Endothelial cell of umbilical vein (primary cell): ENCODE measurements at regions not wholly inside any gene's neighbourhood (a gene's known extent, or its start where the extent isn't known, plus 50 kb on each side); places are given as distances from the start of the nearest gene placed in this dataset.

ENCODE experiments used
- BruUV-seq: library from RNA; stranded (reverse); fragments of 400-500 nt; replicated peaks from 2 replicates; lab custom pipeline; 2021; lab: Mats Ljungman, UMichigan
- CTCF ChIA-PET: fragments of 300-600, 350-600 bp; sonication (Branson Sonifier 250); formaldehyde crosslinking; loops from one replicate; lab custom pipeline; 2021; ENCODE audit warnings: antibody characterized with exemption, inconsistent platforms; lab: Charles Lee
- POLR2A ChIA-PET: fragments of 300-600, 350-600 bp; sonication (Branson Sonifier 250); formaldehyde crosslinking; loops from one replicate; lab custom pipeline; 2021; ENCODE audit warnings: antibody characterized with exemption, inconsistent platforms; lab: Charles Lee
- DNase-seq: peaks from one replicate; pipeline ENCODE4 v3.0.0-alpha.2; 2011; ENCODE audit warnings: low read depth, low spot score
- FAIRE-seq: peaks from 2 replicates; lab custom pipeline; 2011; peaks lifted over from hg19 to GRCh38; lab: Jason Lieb, UNC
- H2AFZ ChIP-seq: 2 replicates; pipeline ENCODE4 v1.6.0; 2012; ENCODE audit warnings: low read depth, low read length, control low read depth, inconsistent platforms
- H3K27ac ChIP-seq: 2 replicates; pipeline ENCODE4 v1.5.1; 2011; ENCODE audit warnings: low read depth, mild to moderate bottlenecking, control low read depth, low read length, moderate library complexity; ENCODE audit not compliant: insufficient read depth
- H3K27me3 ChIP-seq, 2 experiments: 2 replicates each; pipeline versions ENCODE4 v1.6.0 to v1.6.1; 2011; ENCODE audit warnings: low read length in 2 of 2, mixed read lengths in 1 of 2; ENCODE audit not compliant: control insufficient read depth in 2 of 2, insufficient read depth in 2 of 2
- H3K36me3 ChIP-seq, 2 experiments: 2 replicates in 1 of 2; 3 replicates in 1 of 2; pipeline ENCODE4 v1.5.1; 2011; ENCODE audit warnings: low read length in 2 of 2, mild to moderate bottlenecking in 1 of 2, moderate library complexity in 1 of 2; ENCODE audit not compliant: control insufficient read depth in 2 of 2, insufficient read depth in 2 of 2; ENCODE audit errors: extremely low read depth in 1 of 2
- H3K4me1 ChIP-seq: 3 replicates; pipeline ENCODE4 v1.5.1; 2011; ENCODE audit warnings: mild to moderate bottlenecking, low read length; ENCODE audit not compliant: control insufficient read depth, insufficient read depth; ENCODE audit errors: extremely low read depth
- H3K4me2 ChIP-seq: 2 replicates; pipeline ENCODE4 v1.6.1; 2011; ENCODE audit warnings: low read length, control low read depth, mixed read lengths; ENCODE audit not compliant: insufficient read depth
- H3K4me3 ChIP-seq, 3 experiments: fragments of 200-600 bp in 1 of 3; sonication (generic), shearing (Covaris generic) in 1 of 3; replicated peaks in 1 of 3; 2 replicates each; pipeline ENCODE4 v1.5.1; 2011 to 2016; ENCODE audit warnings: control low read depth in 3 of 3, low read length in 3 of 3, mild to moderate bottlenecking in 2 of 3, inconsistent platforms in 1 of 3, low read depth in 1 of 3, moderate library complexity in 1 of 3; ENCODE audit not compliant: insufficient read depth in 1 of 3
- H3K79me2 ChIP-seq: 2 replicates; pipeline ENCODE4 v1.6.0; 2012; ENCODE audit warnings: low read length, inconsistent platforms; ENCODE audit not compliant: control insufficient read depth, insufficient read depth
- H3K9ac ChIP-seq: replicated peaks from 2 replicates; pipeline ENCODE3; 2011; ENCODE audit warnings: low read length, control low read depth; ENCODE audit not compliant: insufficient read depth; ENCODE audit errors: extremely low read depth
- H3K9me1 ChIP-seq: replicated peaks from 3 replicates; pipeline ENCODE4 v1.6.0; 2011; ENCODE audit warnings: mild to moderate bottlenecking, low read length; ENCODE audit not compliant: control insufficient read depth, insufficient read depth; ENCODE audit errors: extremely low read depth
- H3K9me3 ChIP-seq: replicated peaks from 2 replicates; pipeline ENCODE4 v1.5.1; 2012; ENCODE audit warnings: low read length, inconsistent platforms; ENCODE audit not compliant: control insufficient read depth, insufficient read depth
- H4K20me1 ChIP-seq: replicated peaks from 2 replicates; pipeline ENCODE3; 2011; ENCODE audit warnings: mild to moderate bottlenecking, low read length; ENCODE audit not compliant: control insufficient read depth, insufficient read depth; ENCODE audit errors: extremely low read depth
- EZH2 ChIP-seq: IDR thresholded peaks from 2 replicates; pipeline ENCODE4 v1.6.1; 2012; ENCODE audit warnings: borderline replicate concordance, low read depth, mild to moderate bottlenecking, moderate library complexity, low read length, inconsistent platforms; ENCODE audit not compliant: severe bottlenecking
- FOS ChIP-seq: IDR thresholded peaks from 2 replicates; pipeline ENCODE4 v1.6.1; 2011; ENCODE audit warnings: mild to moderate bottlenecking, low read length, moderate library complexity, borderline replicate concordance; ENCODE audit not compliant: insufficient read depth
- GATA2 ChIP-seq: IDR thresholded peaks from 2 replicates; pipeline ENCODE4 v1.7.0; 2011; ENCODE audit warnings: low read depth, mild to moderate bottlenecking, moderate library complexity, mixed read lengths, low read length; ENCODE audit not compliant: insufficient read length, insufficient read depth
- JUN ChIP-seq: IDR thresholded peaks from 2 replicates; pipeline ENCODE4 v1.6.1; 2011; ENCODE audit warnings: borderline replicate concordance, low read depth; ENCODE audit not compliant: insufficient read length, insufficient read depth
- MYC ChIP-seq: IDR thresholded peaks from one replicate; pipeline ENCODE4 v1.6.1; 2011; ENCODE audit warnings: mild to moderate bottlenecking, low read depth, low read length
- POLR2A ChIP-seq: IDR thresholded peaks from 2 replicates; pipeline ENCODE4 v1.6.1; 2012; ENCODE audit warnings: low read depth, mild to moderate bottlenecking, control low read depth, low read length
- POLR2AphosphoS5 ChIP-seq: IDR thresholded peaks from 2 replicates; pipeline ENCODE4 v1.6.1; 2012; ENCODE audit warnings: low read depth, mild to moderate bottlenecking, control low read depth, low read length, moderate library complexity; ENCODE audit not compliant: insufficient read depth
- dilution Hi-C: fragments of 300-500 bp; cut with MboI; formaldehyde crosslinking; loops from one replicate; pipeline ENCODE4 v1.15.0; 2019; ENCODE audit warnings: low sequenced_read_pairs; ENCODE audit not compliant: extremely low pct_ligation_motif_present
- intact Hi-C: fragments of 100-400 bp; cut with micrococcal nuclease; formaldehyde crosslinking; loops from one replicate; pipeline ENCODE4 v1.10.0; 2022
- TF ChIP-seq, protein P1 (sequence below): IDR thresholded peaks from 2 replicates; pipeline ENCODE4 v1.6.1; 2011; ENCODE audit not compliant: insufficient read depth, insufficient read length
- TF ChIP-seq, protein P2 (sequence below), 2 donors: IDR thresholded peaks; 1 replicate in 1 of 2; 2 replicates in 1 of 2; pipeline ENCODE4 v1.5.1; 2011; ENCODE audit warnings: low read length in 2 of 2, mild to moderate bottlenecking in 2 of 2, moderate library complexity in 2 of 2, control low read depth in 1 of 2, inconsistent platforms in 1 of 2, low read depth in 1 of 2; ENCODE audit not compliant: insufficient read depth in 1 of 2; ENCODE audit errors: extremely low read depth in 1 of 2

DNA sequence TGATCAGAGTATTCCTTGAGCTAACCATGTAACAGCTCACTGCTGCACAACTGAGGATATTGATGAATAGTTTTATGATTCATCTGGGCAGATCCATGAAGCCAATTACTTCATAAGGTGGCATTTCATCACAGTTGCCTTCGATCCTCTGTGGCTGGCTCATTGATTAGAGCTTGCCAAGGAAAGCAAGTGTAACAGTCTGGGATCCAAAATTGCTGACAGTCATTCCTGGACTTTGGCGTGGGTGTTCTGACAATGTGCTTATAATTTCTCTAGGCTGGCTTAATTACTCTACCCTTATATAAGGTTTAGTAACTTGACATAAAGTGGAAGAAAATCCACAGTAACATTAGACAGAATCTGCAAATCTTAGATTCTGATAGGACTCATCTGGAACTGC is 551.3 kb upstream of the CDH4 start:
- BruUV-seq, result no TSS peak
- H3K9me3 ChIP-seq, result peaks cover 2% of the 10 kb centered on the region
- TF ChIP-seq POLR2A (no peak), MYC (no peak), FOS (no peak), EZH2 (no peak), GATA2 (no peak), POLR2AphosphoS5 (no peak), JUN (no peak)
- TF ChIP-seq, protein P1, sequence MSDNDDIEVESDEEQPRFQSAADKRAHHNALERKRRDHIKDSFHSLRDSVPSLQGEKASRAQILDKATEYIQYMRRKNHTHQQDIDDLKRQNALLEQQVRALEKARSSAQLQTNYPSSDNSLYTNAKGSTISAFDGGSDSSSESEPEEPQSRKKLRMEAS, result no peak
- TF ChIP-seq, protein P2, sequence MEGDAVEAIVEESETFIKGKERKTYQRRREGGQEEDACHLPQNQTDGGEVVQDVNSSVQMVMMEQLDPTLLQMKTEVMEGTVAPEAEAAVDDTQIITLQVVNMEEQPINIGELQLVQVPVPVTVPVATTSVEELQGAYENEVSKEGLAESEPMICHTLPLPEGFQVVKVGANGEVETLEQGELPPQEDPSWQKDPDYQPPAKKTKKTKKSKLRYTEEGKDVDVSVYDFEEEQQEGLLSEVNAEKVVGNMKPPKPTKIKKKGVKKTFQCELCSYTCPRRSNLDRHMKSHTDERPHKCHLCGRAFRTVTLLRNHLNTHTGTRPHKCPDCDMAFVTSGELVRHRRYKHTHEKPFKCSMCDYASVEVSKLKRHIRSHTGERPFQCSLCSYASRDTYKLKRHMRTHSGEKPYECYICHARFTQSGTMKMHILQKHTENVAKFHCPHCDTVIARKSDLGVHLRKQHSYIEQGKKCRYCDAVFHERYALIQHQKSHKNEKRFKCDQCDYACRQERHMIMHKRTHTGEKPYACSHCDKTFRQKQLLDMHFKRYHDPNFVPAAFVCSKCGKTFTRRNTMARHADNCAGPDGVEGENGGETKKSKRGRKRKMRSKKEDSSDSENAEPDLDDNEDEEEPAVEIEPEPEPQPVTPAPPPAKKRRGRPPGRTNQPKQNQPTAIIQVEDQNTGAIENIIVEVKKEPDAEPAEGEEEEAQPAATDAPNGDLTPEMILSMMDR (IDR thresholded peaks at IDR 0.05; ENCODE audit: extremely low read depth in 1 of 2, insufficient read depth in 1 of 2, low read depth in 1 of 2, low read length in 2 of 2), result no peak
- H3K4me3 ChIP-seq, result no peak overlapping the region
- no peaks in the 10 kb centered on the region for H3K79me2 ChIP-seq
- intact Hi-C loops (no loop called here), dilution Hi-C loops (no loop called here)
- H3K4me1 ChIP-seq, result no peaks in the 10 kb centered on the region
- no peaks in the 10 kb centered on the region for H4K20me1 ChIP-seq
- H3K4me2 ChIP-seq, result no peak overlapping the region
- no peaks in the 10 kb centered on the region for H3K27me3 ChIP-seq
- no peak overlapping the region for H3K9ac ChIP-seq
- no peaks in the 10 kb centered on the region for H3K9me1 ChIP-seq
- FAIRE-seq (no peak), DNase-seq (no peak)
- H2AFZ ChIP-seq, result no peak overlapping the region
- H3K36me3 ChIP-seq, result no peaks in the 10 kb centered on the region
- H3K27ac ChIP-seq, result no peak overlapping the region
- CTCF ChIA-PET, result no interaction called here
- POLR2A ChIA-PET, result no interaction called here
